Peyer's patch (tissue), 4 donors: ENCODE measurements at regions not wholly inside any gene's neighbourhood (a gene's known extent, or its start where the extent isn't known, plus 50 kb on each side); places are given as distances from the start of the nearest gene placed in this dataset.

Experiments used
- POLR2A ChIP-seq, 2 donors: fragments of 450-650 bp; IDR thresholded peaks; one replicate each; pipeline ENCODE4 v1.5.1; 2017; ENCODE audit warnings: antibody characterized with exemption in 2 of 2, mild to moderate bottlenecking in 2 of 2, moderate library complexity in 2 of 2
- TF ChIP-seq, protein P1 (sequence below), 6 experiments: fragments of 450-650 bp in 4 of 6; fragments of 200-600 bp in 2 of 6; sonication (generic) in 1 of 6; IDR thresholded peaks; one replicate each; pipeline ENCODE4 v1.5.1; 2017 to 2019; ENCODE audit warnings: antibody characterized with exemption in 6 of 6, mild to moderate bottlenecking in 3 of 6, moderate library complexity in 1 of 6

DNA sequence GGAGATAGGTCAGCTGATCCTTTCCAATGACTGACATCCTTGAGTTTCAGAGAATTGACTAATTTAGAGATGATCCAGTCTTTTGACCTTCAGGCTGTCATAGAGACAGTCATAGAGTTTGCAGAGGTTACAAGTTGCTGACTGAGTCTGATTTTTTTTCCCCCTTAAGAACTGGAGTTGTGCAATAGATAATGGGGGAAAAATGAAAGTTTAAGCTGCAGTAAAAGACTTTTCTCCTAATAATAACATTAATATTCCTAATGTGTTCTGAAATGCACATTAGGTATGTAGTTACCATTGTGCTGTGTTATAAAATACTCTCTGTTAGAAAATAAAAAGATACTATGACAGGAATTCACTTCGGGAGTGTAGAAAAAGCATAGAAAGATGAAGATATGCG lies 876.9 kb upstream of the RAG2 start:
- TF ChIP-seq, protein P1, sequence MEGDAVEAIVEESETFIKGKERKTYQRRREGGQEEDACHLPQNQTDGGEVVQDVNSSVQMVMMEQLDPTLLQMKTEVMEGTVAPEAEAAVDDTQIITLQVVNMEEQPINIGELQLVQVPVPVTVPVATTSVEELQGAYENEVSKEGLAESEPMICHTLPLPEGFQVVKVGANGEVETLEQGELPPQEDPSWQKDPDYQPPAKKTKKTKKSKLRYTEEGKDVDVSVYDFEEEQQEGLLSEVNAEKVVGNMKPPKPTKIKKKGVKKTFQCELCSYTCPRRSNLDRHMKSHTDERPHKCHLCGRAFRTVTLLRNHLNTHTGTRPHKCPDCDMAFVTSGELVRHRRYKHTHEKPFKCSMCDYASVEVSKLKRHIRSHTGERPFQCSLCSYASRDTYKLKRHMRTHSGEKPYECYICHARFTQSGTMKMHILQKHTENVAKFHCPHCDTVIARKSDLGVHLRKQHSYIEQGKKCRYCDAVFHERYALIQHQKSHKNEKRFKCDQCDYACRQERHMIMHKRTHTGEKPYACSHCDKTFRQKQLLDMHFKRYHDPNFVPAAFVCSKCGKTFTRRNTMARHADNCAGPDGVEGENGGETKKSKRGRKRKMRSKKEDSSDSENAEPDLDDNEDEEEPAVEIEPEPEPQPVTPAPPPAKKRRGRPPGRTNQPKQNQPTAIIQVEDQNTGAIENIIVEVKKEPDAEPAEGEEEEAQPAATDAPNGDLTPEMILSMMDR (IDR thresholded peaks at IDR 0.05): no peak
- TF ChIP-seq POLR2A (IDR thresholded peaks at IDR 0.05): no peak
